Calu3 (cell line): ENCODE measurements at regions not wholly inside any gene's neighbourhood (a gene's known extent, or its start where the extent isn't known, plus 50 kb on each side); places are given as distances from the start of the nearest gene placed in this dataset.

Source experiments
- BruUV-seq: library from RNA; stranded (reverse); fragments of 400-500 nt; replicated peaks from 2 replicates; lab custom pipeline; 2021; lab: Mats Ljungman, UMichigan
- CTCF ChIA-PET: fragments of 300-600 bp; sonication (Branson Sonifier 250); formaldehyde crosslinking; loops from one replicate; lab custom pipeline; 2022; ENCODE audit warnings: antibody characterized with exemption; lab: Charles Lee
- DNase-seq: peaks from one replicate; pipeline ENCODE4 v3.0.0; 2022
- H3K27ac Mint-ChIP-seq: one replicate; pipeline ENCODE4 v1.8.0; 2022; ENCODE audit warnings: mixed read lengths; ENCODE audit not compliant: unreplicated experiment
- H3K27me3 Mint-ChIP-seq: one replicate; pipeline ENCODE4 v1.8.0; 2022; ENCODE audit warnings: mixed read lengths; ENCODE audit not compliant: unreplicated experiment
- H3K36me3 Mint-ChIP-seq: one replicate; pipeline ENCODE4 v1.8.0; 2022; ENCODE audit warnings: mild to moderate bottlenecking, moderate library complexity, mixed read lengths; ENCODE audit not compliant: insufficient read depth, unreplicated experiment
- H3K4me1 Mint-ChIP-seq: one replicate; pipeline ENCODE4 v1.8.0; 2022; ENCODE audit warnings: mild to moderate bottlenecking, low read depth, mixed read lengths; ENCODE audit not compliant: unreplicated experiment
- H3K4me3 Mint-ChIP-seq: one replicate; pipeline ENCODE4 v1.8.0; 2022; ENCODE audit warnings: mild to moderate bottlenecking, low read depth, moderate library complexity, mixed read lengths; ENCODE audit not compliant: unreplicated experiment
- H3K9me3 Mint-ChIP-seq: one replicate; pipeline ENCODE4 v1.8.0; 2022; ENCODE audit warnings: low read depth, mixed read lengths; ENCODE audit not compliant: unreplicated experiment
- intact Hi-C: fragments of 100-400 bp; cut with micrococcal nuclease; formaldehyde crosslinking; loops from one replicate; pipeline ENCODE4 v1.10.0; 2022; ENCODE audit not compliant: unreplicated experiment
- TF ChIP-seq, protein P1 (sequence below): fragments of 200-600 bp; IDR thresholded peaks from one replicate; pipeline ENCODE4 v1.8.0; 2022; ENCODE audit warnings: antibody characterized with exemption; ENCODE audit not compliant: unreplicated experiment

DNA sequence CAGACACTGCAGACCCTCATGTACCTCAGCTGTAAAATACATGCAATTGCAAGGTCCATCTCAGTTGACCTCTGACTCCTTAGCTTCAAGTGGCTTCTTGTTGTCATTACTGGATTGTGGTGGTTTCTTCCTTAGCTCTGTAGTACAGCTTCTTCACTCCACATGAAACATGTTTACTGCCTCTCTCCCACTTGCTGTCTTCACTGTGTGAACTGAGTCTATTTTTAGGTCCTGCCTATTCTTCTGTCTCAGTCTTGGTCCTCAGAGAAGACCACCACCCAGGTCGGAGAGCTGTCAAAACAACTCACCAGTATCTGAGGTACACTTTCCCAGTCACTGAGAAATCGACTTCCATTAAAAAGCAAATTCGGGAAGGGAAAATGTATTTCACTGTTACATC is 50.2 kb upstream of the EYA4 start:
- no peak overlapping the region for H3K4me3 Mint-ChIP-seq
- DNase-seq: no peak
- BruUV-seq: no TSS peak
- H3K36me3 Mint-ChIP-seq: no peaks in the 10 kb centered on the region
- peaks cover 9% of the 10 kb centered on the region for H3K4me1 Mint-ChIP-seq
- H3K9me3 Mint-ChIP-seq: peaks cover 9% of the 10 kb centered on the region
- H3K27me3 Mint-ChIP-seq: no peaks in the 10 kb centered on the region
- no peak overlapping the region for H3K27ac Mint-ChIP-seq
- intact Hi-C loops: no loop called here
- TF ChIP-seq, protein P1, sequence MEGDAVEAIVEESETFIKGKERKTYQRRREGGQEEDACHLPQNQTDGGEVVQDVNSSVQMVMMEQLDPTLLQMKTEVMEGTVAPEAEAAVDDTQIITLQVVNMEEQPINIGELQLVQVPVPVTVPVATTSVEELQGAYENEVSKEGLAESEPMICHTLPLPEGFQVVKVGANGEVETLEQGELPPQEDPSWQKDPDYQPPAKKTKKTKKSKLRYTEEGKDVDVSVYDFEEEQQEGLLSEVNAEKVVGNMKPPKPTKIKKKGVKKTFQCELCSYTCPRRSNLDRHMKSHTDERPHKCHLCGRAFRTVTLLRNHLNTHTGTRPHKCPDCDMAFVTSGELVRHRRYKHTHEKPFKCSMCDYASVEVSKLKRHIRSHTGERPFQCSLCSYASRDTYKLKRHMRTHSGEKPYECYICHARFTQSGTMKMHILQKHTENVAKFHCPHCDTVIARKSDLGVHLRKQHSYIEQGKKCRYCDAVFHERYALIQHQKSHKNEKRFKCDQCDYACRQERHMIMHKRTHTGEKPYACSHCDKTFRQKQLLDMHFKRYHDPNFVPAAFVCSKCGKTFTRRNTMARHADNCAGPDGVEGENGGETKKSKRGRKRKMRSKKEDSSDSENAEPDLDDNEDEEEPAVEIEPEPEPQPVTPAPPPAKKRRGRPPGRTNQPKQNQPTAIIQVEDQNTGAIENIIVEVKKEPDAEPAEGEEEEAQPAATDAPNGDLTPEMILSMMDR: no peak
- CTCF ChIA-PET: interaction anchor here (1.5 kb wide), 1 partner anchor 361 kb away, joined by 4 read pairs; no protein-coding TSS in a partner anchor

DNA sequence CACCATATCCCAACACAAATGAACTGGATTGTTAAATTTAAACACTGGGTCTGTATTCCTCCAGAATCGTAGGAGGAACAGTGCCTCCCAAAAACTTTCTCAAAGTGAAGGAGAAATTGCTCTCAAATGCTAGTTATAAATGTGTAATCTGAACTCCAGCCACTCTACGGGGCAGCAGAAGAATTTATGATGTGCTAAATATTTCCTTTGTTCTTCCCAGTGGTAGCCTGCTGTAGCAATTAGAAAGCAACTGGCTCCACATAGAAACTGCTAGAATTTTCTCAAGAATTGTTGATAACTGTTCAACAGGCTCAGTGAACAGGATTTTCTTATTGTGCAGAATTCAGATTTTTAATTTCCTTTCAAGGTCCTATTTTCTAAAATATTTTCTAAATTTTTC is 49.8 kb upstream of the EYA4 start:
- TF ChIP-seq, protein P1: no peak
- BruUV-seq: no TSS peak
- Mint-ChIP-seq H3K4me1 (peaks cover 9% of the 10 kb centered on the region), H3K27ac (no peak overlapping the region), H3K4me3 (no peak overlapping the region), H3K36me3 (no peaks in the 10 kb centered on the region), H3K9me3 (peaks cover 9% of the 10 kb centered on the region), H3K27me3 (no peaks in the 10 kb centered on the region)
- CTCF ChIA-PET: interaction anchor here (0.6 to 1.5 kb wide), 4 partner anchors 11 to 361 kb away, joined by 3 to 6 read pairs (median 4); no protein-coding TSS in a partner anchor
- DNase-seq: no peak
- intact Hi-C loops: no loop called here
